Liver (tissue), 8 donors: ENCODE measurements at regions not wholly inside any gene's neighbourhood (a gene's known extent, or its start where the extent isn't known, plus 50 kb on each side); places are given as distances from the start of the nearest gene placed in this dataset.

Experiments used
- DNase-seq: peaks from one replicate; pipeline ENCODE4 v3.0.0-alpha.2; 2017; ENCODE audit warnings: low spot score
- H3K27ac ChIP-seq, 2 donors: one replicate each; pipeline ENCODE4 v1.7.0; 2013; ENCODE audit warnings: inconsistent platforms in 2 of 2, low read length in 2 of 2, control low read depth in 1 of 2, low read depth in 1 of 2, mild to moderate bottlenecking in 1 of 2
- H3K27me3 ChIP-seq, 4 donors: one replicate each; pipeline versions ENCODE4 v1.6.1 to v1.7.0; 2013; ENCODE audit warnings: low read length in 3 of 4, inconsistent platforms in 1 of 4, mild to moderate bottlenecking in 1 of 4, moderate library complexity in 1 of 4; ENCODE audit not compliant: control insufficient read depth in 4 of 4, insufficient read depth in 4 of 4
- H3K36me3 ChIP-seq, 4 donors: one replicate each; pipeline versions ENCODE4 v1.6.1 to v1.7.0; 2013; ENCODE audit warnings: low read length in 3 of 4, mild to moderate bottlenecking in 3 of 4, low read depth in 1 of 4, moderate library complexity in 1 of 4; ENCODE audit not compliant: control insufficient read depth in 4 of 4, insufficient read depth in 3 of 4
- H3K4me1 ChIP-seq, 4 donors: one replicate each; pipeline versions ENCODE4 v1.6.1 to v1.7.0; 2013; ENCODE audit warnings: low read length in 3 of 4, mild to moderate bottlenecking in 3 of 4, moderate library complexity in 1 of 4; ENCODE audit not compliant: control insufficient read depth in 4 of 4, insufficient read depth in 4 of 4
- H3K4me3 ChIP-seq, 3 donors: one replicate each; pipeline versions ENCODE4 v1.6.1 to v1.7.0; 2013; ENCODE audit warnings: low read length in 3 of 3, control low read depth in 1 of 3, low read depth in 1 of 3, mild to moderate bottlenecking in 1 of 3
- H3K9ac ChIP-seq, 2 donors: one replicate each; pipeline ENCODE4 v1.7.0; 2013; ENCODE audit warnings: low read length in 2 of 2, mild to moderate bottlenecking in 2 of 2, moderate library complexity in 2 of 2, control low read depth in 1 of 2, low read depth in 1 of 2
- H3K9me3 ChIP-seq, 4 donors: one replicate each; pipeline versions ENCODE4 v1.6.1 to v1.7.0; 2013; ENCODE audit warnings: low read length in 3 of 4; ENCODE audit not compliant: control insufficient read depth in 4 of 4
- ATF3 ChIP-seq: IDR thresholded peaks from 2 replicates; pipeline ENCODE4 v1.6.1; 2016; ENCODE audit warnings: antibody characterized with exemption
- CTCF ChIP-seq: fragments of 150-350 bp; IDR thresholded peaks from 2 replicates; pipeline ENCODE4 v1.5.1; 2017; ENCODE audit warnings: improper control_type of control experiment, low read depth, low read length; ENCODE audit not compliant: missing input control
- EGR1 ChIP-seq, 2 donors: IDR thresholded peaks; 2 replicates each; pipeline ENCODE4 v1.6.1; 2016 to 2018; ENCODE audit warnings: antibody characterized with exemption in 2 of 2, low read depth in 2 of 2
- FOXA1 ChIP-seq: IDR thresholded peaks from 2 replicates; pipeline ENCODE4 v1.6.1; 2016; ENCODE audit warnings: antibody characterized with exemption
- GABPA ChIP-seq, 2 donors: IDR thresholded peaks in 1 of 2; conservative IDR thresholded peaks in 1 of 2; 2 replicates each; pipeline ENCODE4 v1.6.1; 2016; ENCODE audit warnings: antibody characterized with exemption in 2 of 2, mild to moderate bottlenecking in 1 of 2, moderate library complexity in 1 of 2
- HNF4A ChIP-seq, 2 donors: conservative IDR thresholded peaks; 2 replicates each; pipeline ENCODE4 v1.6.1; 2016; ENCODE audit warnings: antibody characterized with exemption in 2 of 2, mild to moderate bottlenecking in 2 of 2
- HNF4G ChIP-seq: IDR thresholded peaks from 2 replicates; pipeline ENCODE4 v1.6.1; 2016; ENCODE audit warnings: antibody characterized with exemption
- JUND ChIP-seq, 2 donors: IDR thresholded peaks; 2 replicates each; pipeline ENCODE4 v1.6.1; 2016; ENCODE audit warnings: antibody characterized with exemption in 2 of 2
- MAX ChIP-seq: IDR thresholded peaks from 2 replicates; pipeline ENCODE4 v1.6.1; 2016; ENCODE audit warnings: antibody characterized with exemption
- NR2F2 ChIP-seq: IDR thresholded peaks from 2 replicates; pipeline ENCODE4 v1.6.1; 2016; ENCODE audit warnings: antibody characterized with exemption
- REST ChIP-seq: IDR thresholded peaks from 2 replicates; pipeline ENCODE4 v1.6.1; 2016; ENCODE audit warnings: antibody characterized with exemption, mild to moderate bottlenecking
- RXRA ChIP-seq, 2 donors: IDR thresholded peaks; 2 replicates each; pipeline ENCODE4 v1.6.1; 2017 to 2018; ENCODE audit warnings: antibody characterized with exemption in 2 of 2, mild to moderate bottlenecking in 1 of 2
- SP1 ChIP-seq: IDR thresholded peaks from 2 replicates; pipeline ENCODE4 v1.6.1; 2018; ENCODE audit warnings: antibody characterized with exemption, mild to moderate bottlenecking
- TAF1 ChIP-seq: conservative IDR thresholded peaks from 2 replicates; pipeline ENCODE4 v1.6.1; 2016; ENCODE audit warnings: antibody characterized with exemption, mild to moderate bottlenecking
- WGBS: extraction: QIAGEN DNeasy Blood & Tissue Kit; methylation state at CpG from one replicate; pipeline ENCODE4 v1.1.7; 2013; 5-methylcytosine and 5-hydroxymethylcytosine counted together
- donor health status: healthy.
- donor health status: healthy.
- donor health status: healthy.
- donor health status: healthy.
- donor health status: healthy.

- Histone ChIP-seq H3K4me3 (peak overlapping the region; percentile 18 to 38 (median 30)), H3K27me3 (no peaks in the 10 kb centered on the region), H3K4me1 (peaks cover 0 to 60% (median 41%) of the 10 kb centered on the region in 4 donors), H3K9me3 (no peaks in the 10 kb centered on the region), H3K9ac (peak overlapping the region; percentile 23 to 26), H3K36me3 (no peaks in the 10 kb centered on the region), H3K27ac (peak overlapping the region; percentile 16 to 40)
- WGBS, result 7% methylated on average over 3 of the region's 3 CpGs
- no peak for DNase-seq
- TF ChIP-seq TAF1, result no peak
- no peak for TF ChIP-seq SP1
- TF ChIP-seq GABPA (IDR thresholded peaks at IDR 0.05 in 1 of 2, conservative IDR thresholded peaks at IDR 0.05 in 1 of 2), result no peak
- TF ChIP-seq EGR1 (IDR thresholded peaks at IDR 0.05; ENCODE audit: low read depth in 2 of 2), result no peak
- TF ChIP-seq FOXA1, result no peak
- TF ChIP-seq HNF4G, result no peak
- TF ChIP-seq CTCF, result no peak
- TF ChIP-seq JUND (IDR thresholded peaks at IDR 0.05), result no peak
- TF ChIP-seq HNF4A (conservative IDR thresholded peaks at IDR 0.05), result no peak
- TF ChIP-seq RXRA (IDR thresholded peaks at IDR 0.05), result no peak
Measured at GRCh38 chr9:117494401-117495090, 79.7 kb upstream of the ASTN2 start.

GRCh38 chr9:117492476-117492875 is 77.6 kb upstream of the ASTN2 start:
- Histone ChIP-seq H3K4me1 (peaks cover 3 to 79% (median 56%) of the 10 kb centered on the region in 4 donors), H3K27ac (peak overlapping the region; percentile 86 to 89)
- 69% methylated on average over 3 of the region's 3 CpGs for WGBS

More at GRCh38 chr9:117492476-117492875, 77.6 kb upstream of the ASTN2 start:
- Histone ChIP-seq H3K27me3 (no peaks in the 10 kb centered on the region), H3K36me3 (no peaks in the 10 kb centered on the region), H3K4me3 (no peak overlapping the region), H3K9me3 (no peaks in the 10 kb centered on the region), H3K9ac (no peak overlapping the region)
- TF ChIP-seq NR2F2 (no peak), JUND (IDR thresholded peaks at IDR 0.05) (no peak), ATF3 (no peak), MAX (no peak), TAF1 (no peak), REST (no peak)
- DNase-seq, result no peak
